ENCODE measurements at regions not wholly inside any gene's neighbourhood (a gene's known extent, or its start where the extent isn't known, plus 50 kb on each side); places are given as distances from the start of the nearest gene placed in this dataset.
"Not testable (repeated sequence)": the region's sequence is repeated elsewhere in the genome, so short reads cannot be mapped to it uniquely, and the experiment has no call there.

GRCh38 chr2:198604599-198604998 is 800.2 kb downstream of the PLCL1 start:
- no peak for DNase-seq

GRCh38 chr2:198602986-198603385 is 798.6 kb downstream of the PLCL1 start:
- not testable (repeated sequence) for DNase-seq

DNA sequence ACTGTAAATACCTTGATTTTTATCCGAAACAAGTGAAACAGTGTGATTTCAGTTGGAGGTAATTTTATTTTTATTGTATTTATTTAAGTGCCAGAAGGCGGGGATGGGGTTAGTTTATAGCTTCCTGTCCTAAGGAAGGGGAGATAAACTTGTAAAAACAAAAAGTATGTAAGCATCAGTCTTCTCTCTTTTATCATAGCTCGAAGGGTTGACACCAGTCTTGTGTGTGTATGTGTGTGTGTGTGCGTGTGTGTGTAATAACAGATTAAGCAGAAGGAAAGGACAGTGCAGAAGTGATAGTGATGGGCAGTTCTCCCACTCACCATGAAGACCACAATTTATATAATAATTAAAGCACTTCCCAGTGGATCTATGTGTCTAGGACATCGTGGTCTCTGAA is 793.3 kb downstream of the PLCL1 start:
- DNase-seq: no peak

DNA sequence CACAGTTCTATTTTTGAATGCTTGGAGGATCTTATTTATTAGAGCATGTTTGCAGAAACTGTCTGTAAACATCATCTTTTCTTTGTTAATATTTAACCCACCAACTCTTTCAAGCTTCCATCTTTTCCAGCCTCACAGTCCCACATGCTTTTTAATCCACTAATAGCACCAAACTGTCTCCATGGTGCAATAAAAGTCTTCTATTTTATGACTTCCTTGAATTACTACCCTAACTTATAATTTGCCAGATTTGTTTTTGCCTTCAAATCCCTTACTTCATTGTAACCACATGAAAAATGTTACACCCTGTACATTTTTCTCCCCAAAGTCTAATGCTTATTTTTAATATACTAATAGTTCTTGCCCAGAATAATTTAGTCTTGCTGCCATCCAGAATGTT is 792.6 kb downstream of the PLCL1 start:
- DNase-seq: no peak

- no peak for DNase-seq
These were observed 791.3 kb downstream of the PLCL1 start for GRCh38 chr2:198595721-198596120.

DNA sequence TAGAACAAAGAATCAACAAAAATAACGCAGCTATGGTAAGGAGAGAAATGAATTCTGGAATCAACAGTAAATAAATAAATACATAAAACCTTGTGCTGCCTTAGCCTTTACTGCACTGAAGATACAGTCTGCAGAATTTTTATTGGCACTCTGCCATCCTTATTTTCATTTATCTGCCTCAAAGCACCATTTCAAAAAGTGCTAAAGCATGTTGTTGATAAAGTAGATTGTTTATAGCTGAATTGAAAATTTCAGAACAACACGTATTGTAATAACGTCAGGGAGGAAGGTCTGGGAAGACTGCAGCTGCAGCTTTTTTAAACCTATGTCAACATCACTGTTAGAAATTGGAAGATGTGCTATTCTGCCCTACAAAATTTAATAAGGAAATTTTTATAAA is 787.2 kb downstream of the PLCL1 start:
- no peak for DNase-seq

- DNase-seq: no peak
These were observed 783.3 kb downstream of the PLCL1 start for GRCh38 chr2:198587741-198588140.

GRCh38 chr2:198587240-198587639 is 782.8 kb downstream of the PLCL1 start:
- no peak for DNase-seq

GRCh38 chr2:198571393-198571792 is 767.0 kb downstream of the PLCL1 start:
- no peak for DNase-seq

- DNase-seq: no peak
These were observed 753.8 kb downstream of the PLCL1 start for GRCh38 chr2:198558176-198558575.

DNA sequence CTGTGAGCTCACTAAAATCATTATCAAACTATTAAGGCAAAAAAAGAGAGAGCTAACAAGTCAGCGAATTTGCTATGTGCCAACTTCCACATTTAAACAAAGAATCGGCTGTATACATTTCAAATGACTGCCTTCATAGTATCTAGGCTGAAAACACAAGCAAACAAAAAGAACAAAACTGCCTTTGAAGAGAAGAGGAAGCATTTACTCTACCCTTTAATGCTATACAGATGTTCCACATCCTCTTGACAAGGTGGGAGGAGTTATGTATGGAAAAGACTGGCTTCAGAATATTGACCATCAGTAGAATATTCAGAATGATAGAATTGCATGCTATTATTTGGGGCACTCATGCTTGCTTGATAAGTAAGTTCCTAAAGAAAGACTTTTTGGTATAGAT is 741.7 kb downstream of the PLCL1 start:
- DNase-seq: no peak

DNA sequence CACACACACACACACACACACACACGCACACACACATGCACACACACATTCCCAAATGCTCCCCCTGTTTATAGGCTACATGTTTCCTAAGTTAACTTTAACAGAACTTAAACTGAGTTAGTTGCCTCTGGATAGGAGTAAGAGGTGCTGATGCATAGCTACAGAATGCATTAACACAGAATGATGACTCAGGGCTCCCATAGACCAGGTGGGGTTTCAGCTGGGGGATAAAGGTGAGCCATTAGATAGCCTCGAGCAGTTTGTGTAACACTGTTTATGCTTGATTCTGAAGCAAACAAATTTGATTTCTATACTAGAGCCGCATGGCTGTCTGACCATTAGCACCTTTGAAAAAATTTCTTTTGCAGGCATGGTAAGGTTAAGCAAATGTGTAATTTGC is 741.0 kb downstream of the PLCL1 start:
- DNase-seq: no peak

GRCh38 chr2:198544461-198544860 is 740.1 kb downstream of the PLCL1 start:
- DNase-seq: no peak

GRCh38 chr2:198534756-198535155 is 730.4 kb downstream of the PLCL1 start:
- no peak for DNase-seq

GRCh38 chr2:198525211-198525969 is 721.0 kb downstream of the PLCL1 start:
- no peak for DNase-seq

- DNase-seq: no peak
These were observed 719.3 kb downstream of the PLCL1 start for GRCh38 chr2:198523710-198524109.

- DNase-seq: no peak
These were observed 714.5 kb downstream of the PLCL1 start for GRCh38 chr2:198518935-198519334.

DNA sequence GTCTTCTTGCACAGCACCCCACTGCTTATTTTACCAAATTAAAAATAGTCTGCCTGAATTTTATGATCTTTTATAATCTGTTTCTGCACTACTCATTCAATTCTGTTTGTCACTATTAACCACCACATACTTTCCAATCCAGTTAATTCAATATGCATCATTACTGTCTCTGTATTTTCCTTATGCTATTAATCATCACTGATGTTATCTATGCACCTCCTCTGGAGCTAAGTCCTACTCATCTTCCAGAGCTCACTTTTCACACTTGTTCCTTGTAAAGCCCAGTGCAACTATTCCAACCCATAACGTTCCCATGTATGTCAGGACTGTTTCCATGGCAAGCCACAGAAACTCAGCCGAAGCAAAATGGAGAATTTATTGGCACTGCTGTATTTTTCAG is 713.6 kb downstream of the PLCL1 start:
- no peak for DNase-seq

DNA sequence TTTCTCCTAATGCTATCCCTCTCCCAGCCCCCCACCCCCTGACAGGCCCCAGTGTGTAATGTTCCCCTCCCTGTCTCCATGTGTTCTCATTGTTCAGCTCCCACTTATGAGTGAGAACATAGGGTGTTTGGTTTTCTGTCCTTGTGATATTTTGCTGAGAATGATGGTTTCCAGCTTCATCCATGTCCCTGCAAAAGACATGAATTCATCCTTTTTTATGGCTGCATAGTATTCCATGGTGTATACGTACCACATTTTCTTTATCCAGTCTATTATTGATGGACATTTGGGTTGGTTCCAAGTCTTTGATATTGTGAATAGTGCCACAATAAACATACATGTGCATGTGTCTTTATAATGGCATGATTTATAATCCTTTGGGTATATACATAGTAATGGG is 704.2 kb downstream of the PLCL1 start:
- not testable (repeated sequence) for DNase-seq

DNA sequence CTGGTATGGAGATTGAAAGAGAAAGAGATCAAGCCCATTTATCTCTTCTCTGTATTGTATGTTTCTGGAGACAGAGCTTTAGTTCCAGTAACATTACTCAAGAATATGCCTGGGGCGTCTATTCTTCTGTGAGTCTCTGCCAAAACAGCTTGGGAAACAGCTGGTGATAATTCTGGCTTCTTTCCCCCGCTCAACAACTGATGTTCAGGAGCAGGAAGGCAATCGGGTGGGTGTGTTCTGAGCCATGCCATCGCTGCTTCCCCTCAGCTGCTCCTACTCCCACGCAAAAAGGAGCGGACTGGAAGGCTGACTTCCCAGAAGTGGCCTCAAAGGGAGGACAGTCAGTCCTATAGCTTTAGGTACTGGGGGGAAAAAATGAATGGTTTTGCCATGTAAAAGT is 695.1 kb downstream of the PLCL1 start:
- no peak for DNase-seq

- no peak for DNase-seq
These were observed 694.1 kb downstream of the PLCL1 start for GRCh38 chr2:198498516-198498915.

- DNase-seq: no peak
These were observed 693.7 kb downstream of the PLCL1 start for GRCh38 chr2:198498048-198498447.

DNA sequence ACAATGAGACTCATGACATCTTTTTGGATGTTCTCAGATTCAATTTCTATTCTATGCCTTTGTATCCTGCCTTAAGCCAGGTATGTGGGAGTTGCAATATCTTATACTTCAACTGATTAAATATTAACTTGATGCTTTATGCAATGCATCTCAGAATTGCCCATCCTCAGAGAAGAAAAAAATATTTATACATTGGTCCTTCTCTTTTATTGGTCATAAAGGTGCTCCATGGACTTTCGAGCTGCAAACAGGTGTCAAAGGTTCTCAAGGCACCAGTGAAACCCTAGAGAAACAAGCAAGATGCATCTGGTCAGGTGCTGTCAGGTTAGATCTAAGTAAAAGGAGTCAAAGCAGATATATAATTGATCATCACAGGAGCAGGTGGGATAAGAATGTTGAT is 690.5 kb downstream of the PLCL1 start:
- no peak for DNase-seq

DNA sequence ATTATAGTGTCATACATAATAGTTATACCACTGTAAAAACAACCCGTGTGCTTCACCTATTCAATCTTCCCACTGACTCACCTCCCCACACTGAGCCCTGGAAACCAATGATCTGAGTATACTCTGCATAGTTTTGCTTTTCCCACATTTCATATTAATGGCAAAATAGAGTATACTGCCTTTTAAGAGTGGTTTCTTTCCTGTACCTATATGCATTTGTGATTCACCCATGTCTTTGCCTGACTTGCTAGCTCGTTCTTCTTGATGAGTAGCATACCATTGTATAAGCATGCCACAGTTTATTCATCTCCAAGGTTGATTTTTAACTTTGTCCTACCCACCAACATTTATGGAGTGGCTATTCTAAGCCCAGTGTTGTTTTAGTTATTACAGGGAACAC is 686.4 kb downstream of the PLCL1 start:
- no peak for DNase-seq

DNA sequence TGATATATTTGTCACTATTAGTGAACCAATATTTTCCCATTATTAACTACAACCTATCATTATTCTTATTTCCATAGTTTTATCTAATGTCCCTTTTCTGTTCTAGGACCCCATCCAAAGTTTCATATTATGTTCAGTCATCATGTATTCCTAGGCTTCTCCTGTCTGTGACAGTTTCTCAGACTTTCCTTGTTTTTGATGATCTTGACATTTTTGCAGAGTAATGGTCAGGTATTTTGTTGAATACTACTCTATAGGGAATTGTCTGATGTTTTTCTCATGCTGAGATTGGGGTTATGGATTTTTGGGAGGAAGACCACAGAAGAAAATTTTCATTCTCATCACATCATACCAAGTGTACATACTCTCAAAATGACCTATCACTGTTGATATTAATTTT is 684.6 kb downstream of the PLCL1 start:
- DNase-seq: no peak
